ENCODE measurements at regions not wholly inside any gene's neighbourhood (a gene's known extent, or its start where the extent isn't known, plus 50 kb on each side); places are given as distances from the start of the nearest gene placed in this dataset.
"Not testable (repeated sequence)": the region's sequence is repeated elsewhere in the genome, so short reads cannot be mapped to it uniquely, and the experiment has no call there.

DNA sequence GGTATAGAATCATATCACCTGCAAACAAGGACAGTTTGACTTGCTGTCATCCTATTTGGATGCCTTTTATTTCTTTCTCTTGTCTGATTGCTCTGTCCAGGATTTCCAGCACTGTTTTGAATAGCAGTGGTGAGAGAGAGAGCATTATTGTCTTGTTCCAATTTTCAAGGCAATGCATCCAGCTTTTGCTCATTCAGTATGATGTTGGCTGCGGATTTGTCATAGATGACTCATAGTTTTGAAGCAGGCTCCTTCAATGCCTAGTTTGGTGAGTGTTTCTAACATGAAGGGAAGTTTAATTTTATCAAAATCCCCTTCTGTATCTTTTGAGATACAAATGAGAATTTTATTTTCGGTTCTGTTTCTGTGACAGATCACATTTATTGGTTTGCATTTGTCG is 518.9 kb downstream of the PCDH11X start:
- not testable (repeated sequence) for DNase-seq (ENCODE audit: low spot score)

DNA sequence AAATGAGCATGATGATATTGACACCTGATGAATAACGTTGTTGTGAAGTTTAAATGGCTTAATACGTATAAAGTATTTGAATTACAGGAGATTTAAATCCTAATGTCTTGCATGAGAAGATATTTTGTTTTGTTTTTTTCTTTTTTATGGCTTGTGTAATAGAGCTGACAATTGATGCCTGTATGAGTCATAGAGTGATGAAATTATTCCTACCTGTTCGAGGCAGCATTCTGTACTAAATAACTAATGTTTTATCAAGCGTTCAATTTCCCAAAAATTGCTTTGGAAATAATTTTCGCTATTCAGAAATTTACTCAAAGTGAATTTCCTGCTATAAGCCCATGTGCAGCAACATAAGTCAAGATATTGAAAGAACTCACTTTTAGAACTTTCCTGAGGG is 554.0 kb downstream of the PCDH11X start:
- DNase-seq (ENCODE audit: low spot score) = not testable (repeated sequence)

DNA sequence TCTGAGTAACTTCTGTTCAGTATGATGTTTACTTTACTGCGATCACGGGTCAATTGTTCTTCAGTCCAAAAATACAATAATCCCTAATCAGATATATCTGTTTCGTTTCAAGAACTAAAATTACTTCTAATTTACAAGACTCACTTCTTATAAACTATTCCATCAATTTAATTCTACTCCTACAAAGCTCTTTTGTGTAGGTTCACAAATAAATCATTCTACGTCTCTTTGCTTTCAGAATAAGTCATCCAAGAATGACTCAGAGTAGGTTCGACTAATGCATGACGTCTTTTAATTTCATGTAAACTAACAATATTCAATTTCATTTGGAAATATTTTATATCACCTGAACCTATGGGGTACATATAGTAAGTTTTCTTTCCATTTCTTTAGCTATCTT is 571.9 kb downstream of the PCDH11X start:
- DNase-seq (ENCODE audit: low spot score) = not testable (repeated sequence)

DNA sequence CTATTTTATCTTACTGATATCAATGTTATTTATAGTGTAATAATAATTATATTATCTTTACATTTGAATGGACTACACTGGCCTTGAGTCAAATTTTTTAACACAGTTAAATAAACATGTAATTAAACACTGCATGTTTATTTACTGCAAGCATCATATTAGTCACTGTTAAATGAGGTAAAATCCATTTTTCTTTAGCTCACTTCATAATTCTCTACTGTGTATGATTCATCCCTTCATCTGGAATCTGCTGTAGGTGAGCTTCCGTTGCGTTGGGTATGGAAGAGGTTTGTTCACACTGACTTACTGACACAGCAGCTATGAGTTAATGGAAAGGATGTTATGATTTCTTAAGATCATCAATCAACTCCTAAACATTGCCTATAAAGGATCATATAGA is 572.3 kb downstream of the PCDH11X start:
- no peak for DNase-seq (ENCODE audit: low spot score)
